CD14-positive monocyte (primary cell): ENCODE measurements at regions not wholly inside any gene's neighbourhood (a gene's known extent, or its start where the extent isn't known, plus 50 kb on each side); places are given as distances from the start of the nearest gene placed in this dataset.

ENCODE experiments used
- DNase-seq, 3 donors: peaks; one replicate each; pipeline ENCODE4 v3.0.0-alpha.2; 2011 to 2022
- H2AFZ ChIP-seq: 2 replicates; pipeline ENCODE4 v1.6.0; 2012; ENCODE audit warnings: mild to moderate bottlenecking, low read depth, low read length, inconsistent platforms; ENCODE audit not compliant: insufficient read depth, poor library complexity, severe bottlenecking
- H3K27ac ChIP-seq, 2 donors: 1 replicate in 1 of 2; 2 replicates in 1 of 2; pipeline ENCODE4 v1.5.1; 2012 to 2013; ENCODE audit warnings: low read length in 2 of 2, control low read depth in 1 of 2, inconsistent platforms in 1 of 2, low read depth in 1 of 2, mild to moderate bottlenecking in 1 of 2
- H3K27me3 ChIP-seq, 2 donors: one replicate each; pipeline versions ENCODE4 v1.6.0 to v1.6.1; 2011 to 2013; ENCODE audit warnings: low read length in 2 of 2; ENCODE audit not compliant: control insufficient read depth in 2 of 2, insufficient read depth in 2 of 2
- H3K36me3 ChIP-seq, 2 donors: replicated peaks in 1 of 2; 1 replicate in 1 of 2; 2 replicates in 1 of 2; pipeline versions ENCODE4 v1.5.1 to v1.6.1; 2012 to 2013; ENCODE audit warnings: low read length in 2 of 2, control low read depth in 1 of 2, inconsistent platforms in 1 of 2, mild to moderate bottlenecking in 1 of 2; ENCODE audit not compliant: insufficient read depth in 2 of 2, control insufficient read depth in 1 of 2
- H3K4me1 ChIP-seq, 2 donors: 1 replicate in 1 of 2; 2 replicates in 1 of 2; pipeline versions ENCODE4 v1.5.1 to v1.6.1; 2012 to 2013; ENCODE audit warnings: low read length in 2 of 2, control low read depth in 1 of 2, inconsistent platforms in 1 of 2, mild to moderate bottlenecking in 1 of 2, moderate library complexity in 1 of 2; ENCODE audit not compliant: insufficient read depth in 2 of 2, control insufficient read depth in 1 of 2
- H3K4me2 ChIP-seq: replicated peaks from 2 replicates; pipeline ENCODE3; 2012; ENCODE audit warnings: low read length, moderate library complexity, mild to moderate bottlenecking; ENCODE audit not compliant: poor library complexity, severe bottlenecking; ENCODE audit errors: extremely low read depth
- H3K4me3 ChIP-seq, 3 experiments: fragments of 200-600 bp in 1 of 3; sonication (generic) in 1 of 3; replicated peaks in 1 of 3; 1 replicate in 2 of 3; 2 replicates in 1 of 3; pipeline ENCODE4 v1.5.1; 2011 to 2013; ENCODE audit warnings: low read length in 3 of 3, mild to moderate bottlenecking in 3 of 3, control low read depth in 2 of 3, low read depth in 2 of 3, inconsistent platforms in 1 of 3, moderate library complexity in 1 of 3
- H3K79me2 ChIP-seq: 2 replicates; pipeline ENCODE4 v1.6.0; 2012; ENCODE audit warnings: mild to moderate bottlenecking, control low read depth, inconsistent platforms, low read length, moderate library complexity; ENCODE audit not compliant: insufficient read depth
- H3K9ac ChIP-seq: 2 replicates; pipeline ENCODE4 v1.6.0; 2017; ENCODE audit warnings: low read length, mild to moderate bottlenecking; ENCODE audit not compliant: insufficient read depth, poor library complexity, severe bottlenecking
- H3K9me3 ChIP-seq, 2 donors: replicated peaks in 1 of 2; 1 replicate in 1 of 2; 2 replicates in 1 of 2; pipeline versions ENCODE4 v1.5.1 to v1.6.1; 2012 to 2013; ENCODE audit warnings: low read length in 2 of 2, control low read depth in 1 of 2; ENCODE audit not compliant: control insufficient read depth in 1 of 2, insufficient read depth in 1 of 2
- H4K20me1 ChIP-seq: 2 replicates; pipeline ENCODE4 v1.6.0; 2012; ENCODE audit warnings: mild to moderate bottlenecking, low read length, control low read depth, moderate library complexity; ENCODE audit not compliant: insufficient read depth
- H3K27ac Mint-ChIP-seq, 7 donors: one replicate each; pipeline ENCODE4 v1.8.0; 2020; ENCODE audit warnings: mild to moderate bottlenecking in 7 of 7, mixed read lengths in 7 of 7, moderate library complexity in 6 of 7, inconsistent platforms in 2 of 7
- H3K27me3 Mint-ChIP-seq, 3 donors: one replicate each; pipeline ENCODE4 v1.8.0; 2021 to 2022; ENCODE audit warnings: low read depth in 3 of 3, mild to moderate bottlenecking in 3 of 3, mixed read lengths in 3 of 3, moderate library complexity in 3 of 3, inconsistent platforms in 1 of 3
- H3K36me3 Mint-ChIP-seq, 2 donors: one replicate each; pipeline ENCODE4 v1.8.0; 2020; ENCODE audit warnings: mixed read lengths in 2 of 2, inconsistent platforms in 1 of 2, mild to moderate bottlenecking in 1 of 2
- H3K4me1 Mint-ChIP-seq: one replicate; pipeline ENCODE4 v1.8.0; 2020; ENCODE audit warnings: mild to moderate bottlenecking, mixed read lengths
- H3K4me3 Mint-ChIP-seq, 2 donors: one replicate each; pipeline ENCODE4 v1.8.0; 2020; ENCODE audit warnings: mild to moderate bottlenecking in 2 of 2, mixed read lengths in 2 of 2, moderate library complexity in 1 of 2
- H3K9me3 Mint-ChIP-seq, 7 donors: one replicate each; pipeline ENCODE4 v1.8.0; 2020 to 2022; ENCODE audit warnings: mixed read lengths in 7 of 7, mild to moderate bottlenecking in 6 of 7, moderate library complexity in 6 of 7, inconsistent platforms in 2 of 7
- WGBS: methylation state at CpG from one replicate; pipeline ENCODE4 v1.1.5; 2013; ENCODE audit warnings: missing lambda C conversion rate; ENCODE audit not compliant: insufficient coverage; 5-methylcytosine and 5-hydroxymethylcytosine counted together
- intact Hi-C, 2 donors: fragments of 100-400 bp; cut with micrococcal nuclease; formaldehyde crosslinking; loops; one replicate each; pipeline versions ENCODE4 v1.15.0 to v1.15.1; 2023
- TF ChIP-seq, protein P1 (sequence below): fragments of 200-600 bp; IDR thresholded peaks from one replicate; pipeline ENCODE4 v1.8.0; 2022; ENCODE audit warnings: antibody characterized with exemption, mild to moderate bottlenecking

DNA sequence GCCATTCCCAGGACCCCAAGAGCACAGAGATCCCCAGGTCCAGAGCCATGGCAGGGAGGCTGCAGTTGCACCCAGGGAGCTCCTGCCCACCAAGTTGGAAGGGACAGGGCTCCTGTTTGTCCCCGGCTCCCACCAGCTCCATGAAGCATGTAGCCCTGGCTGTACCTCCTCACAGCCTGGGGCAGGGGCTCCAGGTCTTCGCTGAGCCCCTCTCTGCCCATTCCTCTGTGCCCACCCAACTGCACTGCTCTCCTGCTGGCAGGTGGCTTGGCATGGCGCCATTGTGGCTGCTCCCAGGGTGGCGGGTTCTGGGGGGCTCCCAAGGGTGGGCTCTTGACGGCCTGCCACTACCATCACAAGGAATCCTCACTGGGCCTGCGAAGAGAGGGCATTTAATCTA, 197.5 kb upstream of the DAB2 start:
- Histone ChIP-seq H3K9me3 (peaks cover 0 to 4% of the 10 kb centered on the region in 2 donors), H3K4me2 (no peak overlapping the region), H3K27me3 (no peaks in the 10 kb centered on the region), H3K36me3 (no peaks in the 10 kb centered on the region), H3K79me2 (no peaks in the 10 kb centered on the region), H4K20me1 (no peaks in the 10 kb centered on the region), H3K4me3 (no peak overlapping the region), H3K9ac (no peak overlapping the region), H3K4me1 (no peaks in the 10 kb centered on the region), H2AFZ (no peak overlapping the region), H3K27ac (no peak overlapping the region)
- H3K4me1 Mint-ChIP-seq: no peaks in the 10 kb centered on the region
- no peaks in the 10 kb centered on the region for H3K36me3 Mint-ChIP-seq
- DNase-seq: no peak
- TF ChIP-seq, protein P1, sequence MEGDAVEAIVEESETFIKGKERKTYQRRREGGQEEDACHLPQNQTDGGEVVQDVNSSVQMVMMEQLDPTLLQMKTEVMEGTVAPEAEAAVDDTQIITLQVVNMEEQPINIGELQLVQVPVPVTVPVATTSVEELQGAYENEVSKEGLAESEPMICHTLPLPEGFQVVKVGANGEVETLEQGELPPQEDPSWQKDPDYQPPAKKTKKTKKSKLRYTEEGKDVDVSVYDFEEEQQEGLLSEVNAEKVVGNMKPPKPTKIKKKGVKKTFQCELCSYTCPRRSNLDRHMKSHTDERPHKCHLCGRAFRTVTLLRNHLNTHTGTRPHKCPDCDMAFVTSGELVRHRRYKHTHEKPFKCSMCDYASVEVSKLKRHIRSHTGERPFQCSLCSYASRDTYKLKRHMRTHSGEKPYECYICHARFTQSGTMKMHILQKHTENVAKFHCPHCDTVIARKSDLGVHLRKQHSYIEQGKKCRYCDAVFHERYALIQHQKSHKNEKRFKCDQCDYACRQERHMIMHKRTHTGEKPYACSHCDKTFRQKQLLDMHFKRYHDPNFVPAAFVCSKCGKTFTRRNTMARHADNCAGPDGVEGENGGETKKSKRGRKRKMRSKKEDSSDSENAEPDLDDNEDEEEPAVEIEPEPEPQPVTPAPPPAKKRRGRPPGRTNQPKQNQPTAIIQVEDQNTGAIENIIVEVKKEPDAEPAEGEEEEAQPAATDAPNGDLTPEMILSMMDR: no peak
- H3K27me3 Mint-ChIP-seq: peaks cover 1 to 4% (median 2%) of the 10 kb centered on the region in 3 donors
- H3K27ac Mint-ChIP-seq: no peak overlapping the region
- H3K9me3 Mint-ChIP-seq: peaks cover 0 to 5% (median 3%) of the 10 kb centered on the region in 7 donors
- WGBS: 96% methylated on average over 2 of the region's 6 CpGs
- no peak overlapping the region for H3K4me3 Mint-ChIP-seq
- intact Hi-C loops: no loop called here

DNA sequence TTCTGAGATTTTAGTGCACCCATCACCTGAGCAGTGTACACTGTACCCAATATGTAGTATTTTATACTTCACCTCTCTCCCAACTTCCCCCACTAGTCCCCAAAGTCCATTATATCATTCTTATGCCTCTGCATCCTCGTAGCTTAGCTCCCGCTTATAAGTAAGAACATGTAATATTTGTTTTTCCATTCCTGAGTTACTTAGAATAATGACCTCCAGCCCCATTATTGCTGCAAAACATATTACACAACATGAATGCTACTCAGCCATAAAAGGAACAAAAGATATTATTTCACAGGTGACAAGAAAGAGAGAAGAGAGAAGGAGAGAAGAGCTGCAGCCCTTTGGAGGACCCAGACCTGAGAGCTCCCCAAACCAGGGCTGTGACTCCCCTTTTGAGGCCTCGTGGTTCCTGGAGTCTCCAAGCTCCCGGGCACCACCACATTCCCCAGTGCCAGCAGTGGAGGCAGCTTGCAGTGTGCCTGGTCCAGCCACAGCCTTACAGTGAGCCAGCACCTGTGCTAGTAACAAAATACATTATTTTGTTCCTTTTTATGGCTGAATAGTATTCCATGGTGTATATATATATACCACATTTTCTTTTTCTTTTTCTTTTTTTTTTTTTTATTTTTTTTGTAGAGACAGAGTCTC, 194.5 kb upstream of the DAB2 start:
- TF ChIP-seq, protein P1: no peak
- H3K27ac Mint-ChIP-seq: no peak overlapping the region
- H3K27me3 Mint-ChIP-seq: peaks cover 1 to 2% (median 2%) of the 10 kb centered on the region in 3 donors
- 94% methylated on average over 2 of the region's 4 CpGs for WGBS
- H3K4me3 ChIP-seq: no peak overlapping the region
- intact Hi-C loops: no loop called here
- no peaks in the 10 kb centered on the region for H3K27me3 ChIP-seq
- H3K36me3 ChIP-seq: no peaks in the 10 kb centered on the region
- peaks cover 0 to 4% of the 10 kb centered on the region in 2 donors for H3K9me3 ChIP-seq
- H3K79me2 ChIP-seq: no peaks in the 10 kb centered on the region
- H3K9me3 Mint-ChIP-seq: peaks cover 0 to 3% (median 1%) of the 10 kb centered on the region in 7 donors
- no peaks in the 10 kb centered on the region for H3K4me1 ChIP-seq
- H3K36me3 Mint-ChIP-seq: no peaks in the 10 kb centered on the region
- no peak overlapping the region for H3K27ac ChIP-seq
- no peak for DNase-seq
- no peaks in the 10 kb centered on the region for H4K20me1 ChIP-seq
- no peak overlapping the region for H3K9ac ChIP-seq
- no peak overlapping the region for H2AFZ ChIP-seq
- H3K4me2 ChIP-seq: no peak overlapping the region
- peaks cover 2% of the 10 kb centered on the region for H3K4me1 Mint-ChIP-seq
- no peak overlapping the region for H3K4me3 Mint-ChIP-seq
